ENCODE measurements at regions not wholly inside any gene's neighbourhood (a gene's known extent, or its start where the extent isn't known, plus 50 kb on each side); places are given as distances from the start of the nearest gene placed in this dataset.

DNA sequence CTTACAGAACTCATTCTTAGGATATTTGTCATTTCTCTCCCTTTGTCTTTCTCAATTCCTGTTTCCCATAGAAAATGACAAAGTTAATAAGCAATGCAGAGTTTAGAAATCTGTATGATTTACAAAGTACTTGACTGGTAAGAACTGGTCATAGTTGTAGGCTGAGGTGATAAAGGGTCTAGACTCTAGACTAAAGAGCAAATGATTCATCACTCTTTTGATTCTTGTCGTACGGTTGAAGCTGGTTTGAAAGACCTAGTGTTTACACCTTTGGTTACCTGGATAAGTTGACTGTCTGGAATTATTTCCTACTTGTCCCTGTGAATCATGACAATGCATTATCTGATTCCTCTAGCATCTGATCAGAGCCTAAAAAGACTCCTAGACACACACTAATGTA is 58.9 kb upstream of the TP63 start:
- Histone ChIP-seq H3K9ac (ENCODE audit: low read depth in 1 of 2, low read length in 2 of 2) (no peak overlapping the region), H3K27ac (ENCODE audit: low read depth in 1 of 2, low read length in 2 of 2) (no peak overlapping the region), H3K9me3 (ENCODE audit: control insufficient read depth in 4 of 4, low read length in 3 of 4) (no peaks in the 10 kb centered on the region), H3K4me3 (ENCODE audit: low read depth in 1 of 3, low read length in 3 of 3) (no peak overlapping the region), H3K36me3 (ENCODE audit: control insufficient read depth in 4 of 4, insufficient read depth in 3 of 4, low read depth in 1 of 4, low read length in 3 of 4) (no peaks in the 10 kb centered on the region), H3K4me1 (ENCODE audit: control insufficient read depth in 4 of 4, insufficient read depth in 4 of 4, low read length in 3 of 4) (peaks cover 2 to 33% (median 9%) of the 10 kb centered on the region in 4 donors), H3K27me3 (ENCODE audit: control insufficient read depth in 4 of 4, insufficient read depth in 4 of 4, low read length in 3 of 4) (no peaks in the 10 kb centered on the region)
- no peak for TF ChIP-seq TAF1 (conservative IDR thresholded peaks at IDR 0.05)
- TF ChIP-seq HNF4G (IDR thresholded peaks at IDR 0.05), result no peak
- TF ChIP-seq, protein P1, sequence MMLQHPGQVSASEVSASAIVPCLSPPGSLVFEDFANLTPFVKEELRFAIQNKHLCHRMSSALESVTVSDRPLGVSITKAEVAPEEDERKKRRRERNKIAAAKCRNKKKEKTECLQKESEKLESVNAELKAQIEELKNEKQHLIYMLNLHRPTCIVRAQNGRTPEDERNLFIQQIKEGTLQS (IDR thresholded peaks at IDR 0.05), result no peak
- TF ChIP-seq, protein P2, sequence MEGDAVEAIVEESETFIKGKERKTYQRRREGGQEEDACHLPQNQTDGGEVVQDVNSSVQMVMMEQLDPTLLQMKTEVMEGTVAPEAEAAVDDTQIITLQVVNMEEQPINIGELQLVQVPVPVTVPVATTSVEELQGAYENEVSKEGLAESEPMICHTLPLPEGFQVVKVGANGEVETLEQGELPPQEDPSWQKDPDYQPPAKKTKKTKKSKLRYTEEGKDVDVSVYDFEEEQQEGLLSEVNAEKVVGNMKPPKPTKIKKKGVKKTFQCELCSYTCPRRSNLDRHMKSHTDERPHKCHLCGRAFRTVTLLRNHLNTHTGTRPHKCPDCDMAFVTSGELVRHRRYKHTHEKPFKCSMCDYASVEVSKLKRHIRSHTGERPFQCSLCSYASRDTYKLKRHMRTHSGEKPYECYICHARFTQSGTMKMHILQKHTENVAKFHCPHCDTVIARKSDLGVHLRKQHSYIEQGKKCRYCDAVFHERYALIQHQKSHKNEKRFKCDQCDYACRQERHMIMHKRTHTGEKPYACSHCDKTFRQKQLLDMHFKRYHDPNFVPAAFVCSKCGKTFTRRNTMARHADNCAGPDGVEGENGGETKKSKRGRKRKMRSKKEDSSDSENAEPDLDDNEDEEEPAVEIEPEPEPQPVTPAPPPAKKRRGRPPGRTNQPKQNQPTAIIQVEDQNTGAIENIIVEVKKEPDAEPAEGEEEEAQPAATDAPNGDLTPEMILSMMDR (IDR thresholded peaks at IDR 0.05; ENCODE audit: low read depth, low read length, missing input control), result no peak
- no peak for TF ChIP-seq RAD21 (IDR thresholded peaks at IDR 0.05)
- TF ChIP-seq FOXA1 (IDR thresholded peaks at IDR 0.05), result no peak
- DNase-seq (ENCODE audit: low spot score), result no peak
- WGBS, result 94% methylated on average over 2 of the region's 2 CpGs

DNA sequence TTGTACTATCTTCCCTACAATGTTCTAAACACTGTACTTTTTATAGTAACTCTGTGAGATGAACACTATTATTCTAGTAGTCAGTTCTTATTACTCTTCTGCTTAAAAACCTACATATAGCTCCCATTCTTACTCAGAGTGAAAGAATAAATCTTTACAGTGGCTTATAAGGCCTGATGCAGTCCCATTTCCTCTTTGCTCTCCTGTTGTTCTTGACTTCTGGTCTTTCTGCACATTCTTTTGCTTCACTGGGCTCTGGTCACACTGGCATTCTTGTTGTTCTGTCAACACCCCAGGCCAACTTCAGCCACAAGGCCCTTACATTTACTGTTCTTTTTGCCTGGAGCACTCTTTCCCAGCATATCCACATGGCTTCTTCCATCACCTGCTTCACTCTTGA is 58.2 kb upstream of the TP63 start:
- no peak overlapping the region for H3K27ac ChIP-seq (ENCODE audit: low read depth in 1 of 2, low read length in 2 of 2)
- no peaks in the 10 kb centered on the region for H3K9me3 ChIP-seq (ENCODE audit: control insufficient read depth in 4 of 4, low read length in 3 of 4)
- TF ChIP-seq, protein P3, sequence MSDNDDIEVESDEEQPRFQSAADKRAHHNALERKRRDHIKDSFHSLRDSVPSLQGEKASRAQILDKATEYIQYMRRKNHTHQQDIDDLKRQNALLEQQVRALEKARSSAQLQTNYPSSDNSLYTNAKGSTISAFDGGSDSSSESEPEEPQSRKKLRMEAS (IDR thresholded peaks at IDR 0.05), result no peak
- TF ChIP-seq, protein P1 (IDR thresholded peaks at IDR 0.05), result no peak
- no peak for TF ChIP-seq HNF4G (IDR thresholded peaks at IDR 0.05)
- TF ChIP-seq NR2F2 (IDR thresholded peaks at IDR 0.05), result no peak
- TF ChIP-seq FOXA2 (IDR thresholded peaks at IDR 0.05), result no peak
- TF ChIP-seq RAD21 (IDR thresholded peaks at IDR 0.05), result no peak
- TF ChIP-seq FOXA1 (IDR thresholded peaks at IDR 0.05), result no peak
- TF ChIP-seq RXRA (IDR thresholded peaks at IDR 0.05), result no peak
- no peak for TF ChIP-seq TAF1 (conservative IDR thresholded peaks at IDR 0.05)
- no peak for TF ChIP-seq JUND (IDR thresholded peaks at IDR 0.05)
- TF ChIP-seq HNF4A (conservative IDR thresholded peaks at IDR 0.05), result no peak
- no peak for TF ChIP-seq EGR1 (IDR thresholded peaks at IDR 0.05; ENCODE audit: low read depth in 2 of 2)
- no peak for TF ChIP-seq GABPA (IDR thresholded peaks at IDR 0.05 in 1 of 2, conservative IDR thresholded peaks at IDR 0.05 in 1 of 2)
- TF ChIP-seq, protein P2 (IDR thresholded peaks at IDR 0.05; ENCODE audit: low read depth, low read length, missing input control), result no peak
- TF ChIP-seq, protein P4, sequence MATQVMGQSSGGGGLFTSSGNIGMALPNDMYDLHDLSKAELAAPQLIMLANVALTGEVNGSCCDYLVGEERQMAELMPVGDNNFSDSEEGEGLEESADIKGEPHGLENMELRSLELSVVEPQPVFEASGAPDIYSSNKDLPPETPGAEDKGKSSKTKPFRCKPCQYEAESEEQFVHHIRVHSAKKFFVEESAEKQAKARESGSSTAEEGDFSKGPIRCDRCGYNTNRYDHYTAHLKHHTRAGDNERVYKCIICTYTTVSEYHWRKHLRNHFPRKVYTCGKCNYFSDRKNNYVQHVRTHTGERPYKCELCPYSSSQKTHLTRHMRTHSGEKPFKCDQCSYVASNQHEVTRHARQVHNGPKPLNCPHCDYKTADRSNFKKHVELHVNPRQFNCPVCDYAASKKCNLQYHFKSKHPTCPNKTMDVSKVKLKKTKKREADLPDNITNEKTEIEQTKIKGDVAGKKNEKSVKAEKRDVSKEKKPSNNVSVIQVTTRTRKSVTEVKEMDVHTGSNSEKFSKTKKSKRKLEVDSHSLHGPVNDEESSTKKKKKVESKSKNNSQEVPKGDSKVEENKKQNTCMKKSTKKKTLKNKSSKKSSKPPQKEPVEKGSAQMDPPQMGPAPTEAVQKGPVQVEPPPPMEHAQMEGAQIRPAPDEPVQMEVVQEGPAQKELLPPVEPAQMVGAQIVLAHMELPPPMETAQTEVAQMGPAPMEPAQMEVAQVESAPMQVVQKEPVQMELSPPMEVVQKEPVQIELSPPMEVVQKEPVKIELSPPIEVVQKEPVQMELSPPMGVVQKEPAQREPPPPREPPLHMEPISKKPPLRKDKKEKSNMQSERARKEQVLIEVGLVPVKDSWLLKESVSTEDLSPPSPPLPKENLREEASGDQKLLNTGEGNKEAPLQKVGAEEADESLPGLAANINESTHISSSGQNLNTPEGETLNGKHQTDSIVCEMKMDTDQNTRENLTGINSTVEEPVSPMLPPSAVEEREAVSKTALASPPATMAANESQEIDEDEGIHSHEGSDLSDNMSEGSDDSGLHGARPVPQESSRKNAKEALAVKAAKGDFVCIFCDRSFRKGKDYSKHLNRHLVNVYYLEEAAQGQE (IDR thresholded peaks at IDR 0.05), result no peak
- no peak for DNase-seq (ENCODE audit: low spot score)
- no peaks in the 10 kb centered on the region for H3K36me3 ChIP-seq (ENCODE audit: control insufficient read depth in 4 of 4, insufficient read depth in 3 of 4, low read depth in 1 of 4, low read length in 3 of 4)
- peaks cover 2 to 28% (median 9%) of the 10 kb centered on the region in 4 donors for H3K4me1 ChIP-seq (ENCODE audit: control insufficient read depth in 4 of 4, insufficient read depth in 4 of 4, low read length in 3 of 4)
- H3K9ac ChIP-seq (ENCODE audit: low read depth in 1 of 2, low read length in 2 of 2), result no peak overlapping the region
- H3K4me3 ChIP-seq (ENCODE audit: low read depth in 1 of 3, low read length in 3 of 3), result no peak overlapping the region
- H3K27me3 ChIP-seq (ENCODE audit: control insufficient read depth in 4 of 4, insufficient read depth in 4 of 4, low read length in 3 of 4), result no peaks in the 10 kb centered on the region

All from liver (tissue), 8 donors.